GM18870 (cell line): ENCODE measurements at regions not wholly inside any gene's neighbourhood (a gene's known extent, or its start where the extent isn't known, plus 50 kb on each side); places are given as distances from the start of the nearest gene placed in this dataset.

ENCODE experiments used
- ATAC-seq: cut with Tn5 transposase; IDR thresholded peaks from one replicate; pipeline ENCODE4 v1.9.1; 2021; ENCODE audit warnings: moderate library complexity; ENCODE audit not compliant: unreplicated experiment

DNA sequence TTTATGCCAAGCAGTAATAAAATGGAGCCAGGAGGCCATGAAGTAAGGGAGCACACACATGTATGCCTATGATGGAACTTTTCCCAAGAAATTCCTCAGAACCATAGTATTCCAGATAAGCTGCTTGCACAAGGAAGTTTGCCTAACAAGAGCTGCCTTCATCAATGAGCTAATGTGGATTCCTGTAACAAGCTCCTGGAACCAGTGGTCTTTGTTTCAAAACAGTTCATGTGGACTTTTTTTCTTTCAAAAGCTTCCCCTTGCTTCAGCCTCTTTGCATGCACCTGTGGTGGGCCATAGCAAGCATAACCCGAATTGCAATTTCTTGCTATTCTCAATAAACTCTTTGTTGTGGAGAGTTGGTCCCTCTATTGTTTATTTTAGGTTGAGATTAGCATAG is 359.6 kb downstream of the UTRN start:
- ATAC-seq: no peak

GRCh38 chr6:144646093-144647056 is 361.2 kb downstream of the UTRN start:
- no peak for ATAC-seq

GRCh38 chr6:144647406-144647964 is 362.4 kb downstream of the UTRN start:
- ATAC-seq: no peak

DNA sequence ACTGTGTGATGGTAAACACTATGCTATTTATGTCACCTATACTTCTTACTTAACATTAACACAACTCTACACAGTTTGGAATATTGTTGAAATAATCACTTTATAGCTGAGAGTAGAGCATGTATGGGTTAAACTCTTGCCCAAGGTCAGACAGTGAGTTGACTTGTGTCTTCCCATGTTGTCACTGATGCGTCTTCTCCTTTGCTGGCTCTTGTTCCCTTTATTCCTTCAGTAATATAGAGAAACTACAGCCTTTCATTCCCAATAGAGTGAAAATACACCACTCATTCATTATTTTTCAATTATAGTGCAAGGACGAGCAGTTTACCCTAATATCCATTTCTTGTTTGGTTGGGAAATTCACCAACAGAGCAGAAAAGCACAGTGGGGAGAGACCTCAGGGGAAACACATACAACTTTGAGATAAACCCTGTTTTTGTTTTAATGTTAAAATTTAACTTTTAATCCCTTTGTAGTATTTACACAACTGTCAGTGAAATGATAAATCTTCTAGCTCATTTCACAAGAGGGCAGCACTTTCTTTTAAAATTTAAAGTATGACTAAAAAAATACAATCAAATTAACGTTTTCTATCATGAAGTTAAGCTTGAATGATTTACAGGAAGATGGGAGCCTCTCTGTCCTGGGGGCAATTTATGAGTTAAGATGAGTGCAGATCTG is 363.0 kb downstream of the UTRN start:
- no peak for ATAC-seq

GRCh38 chr6:144649085-144649484 is 363.9 kb downstream of the UTRN start:
- ATAC-seq: no peak

DNA sequence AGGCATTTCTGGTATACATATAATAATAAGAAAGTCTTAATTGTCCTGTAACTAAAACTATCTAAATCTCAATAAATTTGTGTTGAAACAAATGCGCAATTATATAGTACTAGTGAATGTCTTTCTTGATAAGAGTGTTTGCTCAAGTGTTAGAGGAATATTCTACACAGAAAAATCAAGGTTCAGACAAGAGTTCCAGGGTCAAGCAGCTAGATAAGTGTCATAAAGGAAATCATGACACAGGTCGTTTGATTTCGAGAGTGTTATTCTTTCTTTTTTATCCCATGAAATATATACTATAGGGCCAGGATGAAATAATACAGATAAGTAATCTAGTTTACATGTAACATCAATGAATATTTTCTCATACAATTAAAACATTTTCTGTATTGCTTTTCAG is 366.1 kb downstream of the UTRN start:
- no peak for ATAC-seq

- no peak for ATAC-seq
Observed at GRCh38 chr6:144652292-144652891, 367.3 kb downstream of the UTRN start.

DNA sequence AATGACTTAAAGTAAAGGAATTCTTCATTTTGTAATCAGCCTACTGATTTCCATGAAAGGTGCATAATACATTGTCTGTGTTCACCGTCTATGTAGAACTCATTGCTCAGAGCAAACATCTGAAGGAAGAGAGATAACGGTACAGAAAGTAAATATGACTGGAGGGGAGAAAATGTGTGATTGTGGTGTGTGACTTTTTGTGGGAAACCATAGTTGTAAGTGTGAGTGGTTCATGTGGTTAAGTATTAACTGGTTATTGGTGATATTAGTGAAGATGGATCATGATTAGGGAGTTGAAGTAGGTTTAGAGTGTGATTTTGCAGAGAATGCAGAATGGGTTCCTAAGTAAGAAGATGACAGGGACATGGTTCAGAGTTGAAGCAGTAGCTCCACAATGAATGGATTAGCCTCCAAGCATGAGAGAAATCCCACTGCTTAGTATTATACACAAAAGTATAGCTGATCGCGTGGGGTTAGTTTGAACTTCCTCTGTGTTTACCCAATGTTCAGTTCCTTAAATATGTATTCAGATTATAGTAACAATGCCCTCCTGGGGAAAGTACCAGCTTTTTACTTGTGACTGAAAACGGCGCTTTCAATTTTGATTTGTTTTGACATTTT is 368.9 kb downstream of the UTRN start:
- ATAC-seq: peak; percentile 93

DNA sequence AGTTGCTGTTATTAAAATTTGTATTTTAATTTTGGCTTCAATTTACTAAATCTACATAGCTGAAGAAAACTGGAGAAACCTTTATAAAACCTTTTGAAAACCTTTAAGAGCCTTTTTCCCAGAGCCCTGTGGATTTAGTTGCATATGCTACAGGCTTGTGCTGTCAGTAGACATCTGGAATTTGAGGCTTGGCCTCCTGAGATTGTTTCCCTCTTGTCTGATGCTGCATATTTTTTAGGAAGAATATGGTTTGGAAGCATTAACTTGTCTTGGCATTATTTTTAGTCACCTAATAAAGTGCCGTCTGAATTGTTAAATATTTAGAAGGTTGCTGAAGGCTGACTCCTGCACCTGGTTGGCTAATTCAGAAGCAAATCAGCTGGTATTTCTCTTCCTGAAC is 369.4 kb downstream of the UTRN start:
- peak; percentile 2 for ATAC-seq

GRCh38 chr6:144655376-144655775 is 370.2 kb downstream of the UTRN start:
- ATAC-seq: no peak

GRCh38 chr6:144657691-144658090 is 372.6 kb downstream of the UTRN start:
- ATAC-seq: no peak

GRCh38 chr6:144659202-144660182 is 374.4 kb downstream of the UTRN start:
- ATAC-seq: peak; percentile 68

DNA sequence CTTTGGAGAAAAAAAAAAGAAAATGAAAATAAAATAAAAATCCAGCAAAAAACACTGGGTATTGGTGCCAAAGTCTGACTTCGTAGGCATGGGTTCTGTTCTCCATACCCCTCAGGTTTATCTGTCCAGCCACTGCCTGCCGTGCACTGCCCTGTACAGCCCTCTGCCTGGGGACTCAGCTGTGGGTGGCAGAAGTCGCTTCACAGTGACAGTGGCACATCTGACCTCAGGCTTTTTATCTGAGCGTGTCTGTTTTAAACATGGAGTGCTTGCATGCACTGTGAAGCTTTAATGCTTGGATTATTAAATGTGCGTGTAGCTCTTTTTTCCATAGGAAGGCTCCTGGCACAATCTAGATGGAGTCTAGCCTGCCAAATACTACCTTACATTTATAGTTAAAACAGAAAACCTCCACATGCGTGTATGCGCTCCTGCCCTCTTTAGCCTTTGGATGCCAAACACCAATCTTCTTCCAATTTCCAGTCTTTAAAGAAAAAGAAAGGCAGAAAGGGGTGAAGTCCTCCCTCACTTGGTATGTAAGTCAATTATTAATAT is 375.5 kb downstream of the UTRN start:
- ATAC-seq: no peak

- ATAC-seq: no peak
Observed at GRCh38 chr6:144661116-144661806, 376.1 kb downstream of the UTRN start.

GRCh38 chr6:144662812-144663365 is 377.8 kb downstream of the UTRN start:
- ATAC-seq: no peak

DNA sequence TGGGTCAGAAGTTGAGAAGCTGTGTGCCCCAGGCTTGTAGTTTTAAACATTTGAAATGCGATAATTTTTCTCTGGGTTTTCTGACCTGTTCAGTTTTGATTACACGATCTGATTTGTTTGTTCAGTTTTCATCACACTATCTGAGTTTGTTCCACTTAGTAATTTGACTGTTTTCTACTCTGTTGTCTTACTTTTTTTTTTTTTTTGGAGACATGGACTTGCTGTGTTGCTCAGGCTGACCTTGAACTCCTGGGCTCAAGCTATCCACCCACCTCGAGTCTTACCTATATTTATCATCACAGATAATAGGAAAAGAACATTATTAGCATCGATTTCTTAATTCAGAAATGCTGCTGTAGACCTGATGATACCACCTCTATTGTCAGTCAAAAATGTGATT is 379.1 kb downstream of the UTRN start:
- ATAC-seq: no peak

GRCh38 chr6:144664947-144665346 is 379.8 kb downstream of the UTRN start:
- no peak for ATAC-seq

DNA sequence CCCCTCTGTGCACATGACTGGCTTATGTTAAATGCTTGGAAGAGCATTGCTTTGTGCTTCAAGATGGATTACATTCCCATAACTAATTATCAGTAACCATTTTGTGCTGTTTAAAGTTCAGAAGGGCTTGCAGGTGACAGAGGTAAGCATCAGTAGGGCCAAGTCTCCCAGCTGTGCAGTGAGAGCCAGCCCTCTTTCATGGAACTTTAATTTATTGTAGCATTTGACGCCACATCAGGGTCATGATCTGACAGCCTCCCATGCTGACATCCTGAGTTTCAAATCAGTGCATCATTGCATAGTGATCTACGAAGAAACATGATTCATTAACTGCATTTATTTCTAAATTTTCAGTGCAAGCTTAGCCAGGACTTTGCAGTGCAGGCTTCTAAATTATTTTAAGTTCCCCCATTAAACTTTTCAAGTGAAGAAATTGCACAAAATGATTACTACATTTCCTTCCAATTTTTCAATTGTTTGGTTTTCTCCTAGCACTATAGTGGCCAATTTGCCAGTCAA is 380.9 kb downstream of the UTRN start:
- no peak for ATAC-seq
